ENCODE measurements at regions not wholly inside any gene's neighbourhood (a gene's known extent, or its start where the extent isn't known, plus 50 kb on each side); places are given as distances from the start of the nearest gene placed in this dataset.

GRCh38 chr11:110928391-110928790, 216.2 kb upstream of the ARHGAP20 start:
- DNase-seq (ENCODE audit: low read depth in 3 of 3), result no peak

GRCh38 chr11:110921742-110922521, 209.7 kb upstream of the ARHGAP20 start:
- DNase-seq (ENCODE audit: low read depth in 3 of 3), result no peak

GRCh38 chr11:110919241-110919922, 207.1 kb upstream of the ARHGAP20 start:
- no peak for DNase-seq (ENCODE audit: low read depth in 3 of 3)

GRCh38 chr11:110918351-110918750, 206.1 kb upstream of the ARHGAP20 start:
- DNase-seq (ENCODE audit: low read depth in 3 of 3), result no peak

GRCh38 chr11:110912437-110912836, 200.2 kb upstream of the ARHGAP20 start:
- DNase-seq (ENCODE audit: low read depth in 3 of 3), result no peak

- DNase-seq (ENCODE audit: low read depth in 3 of 3), result no peak
Observed at GRCh38 chr11:110910384-110910783, 198.1 kb upstream of the ARHGAP20 start.

GRCh38 chr11:110909336-110909735, 197.1 kb upstream of the ARHGAP20 start:
- no peak for DNase-seq (ENCODE audit: low read depth in 3 of 3)

GRCh38 chr11:110908401-110909105, 196.3 kb upstream of the ARHGAP20 start:
- peak in 1 of 3 experiments; percentile 1 for DNase-seq (ENCODE audit: low read depth in 3 of 3)

- DNase-seq (ENCODE audit: low read depth in 3 of 3), result peak in 1 of 3 experiments; percentile 4
Observed at GRCh38 chr11:110907629-110908028, 195.4 kb upstream of the ARHGAP20 start.

- DNase-seq (ENCODE audit: low read depth in 3 of 3), result no peak
Observed at GRCh38 chr11:110903830-110904229, 191.6 kb upstream of the ARHGAP20 start.

- DNase-seq (ENCODE audit: low read depth in 3 of 3), result no peak
Observed at GRCh38 chr11:110903378-110903777, 191.1 kb upstream of the ARHGAP20 start.

- no peak for DNase-seq (ENCODE audit: low read depth in 3 of 3)
Observed at GRCh38 chr11:110901441-110901840, 189.2 kb upstream of the ARHGAP20 start.

- no peak for DNase-seq (ENCODE audit: low read depth in 3 of 3)
Observed at GRCh38 chr11:110900426-110900825, 188.2 kb upstream of the ARHGAP20 start.

GRCh38 chr11:110897035-110897434, 184.8 kb upstream of the ARHGAP20 start:
- DNase-seq (ENCODE audit: low read depth in 3 of 3), result no peak

GRCh38 chr11:110896358-110896757, 184.1 kb upstream of the ARHGAP20 start:
- no peak for DNase-seq (ENCODE audit: low read depth in 3 of 3)

- DNase-seq (ENCODE audit: low read depth in 3 of 3), result no peak
Observed at GRCh38 chr11:110894224-110894623, 182.0 kb upstream of the ARHGAP20 start.

GRCh38 chr11:110892741-110893285, 180.6 kb upstream of the ARHGAP20 start:
- no peak for DNase-seq (ENCODE audit: low read depth in 3 of 3)

- no peak for DNase-seq (ENCODE audit: low read depth in 3 of 3)
Observed at GRCh38 chr11:110891411-110891810, 179.2 kb upstream of the ARHGAP20 start.

GRCh38 chr11:110890995-110891394, 178.8 kb upstream of the ARHGAP20 start:
- DNase-seq (ENCODE audit: low read depth in 3 of 3), result no peak

- DNase-seq (ENCODE audit: low read depth in 3 of 3), result no peak
Observed at GRCh38 chr11:110886288-110886970, 174.2 kb upstream of the ARHGAP20 start.

- no peak for DNase-seq (ENCODE audit: low read depth in 3 of 3)
Observed at GRCh38 chr11:110883256-110883655, 171.0 kb upstream of the ARHGAP20 start.

- no peak for DNase-seq (ENCODE audit: low read depth in 3 of 3)
Observed at GRCh38 chr11:110878513-110878912, 166.3 kb upstream of the ARHGAP20 start.
